Spinal cord (tissue), 9 donors: ENCODE measurements at regions not wholly inside any gene's neighbourhood (a gene's known extent, or its start where the extent isn't known, plus 50 kb on each side); places are given as distances from the start of the nearest gene placed in this dataset.

Experiments
- DNase-seq, 6 donors: peaks; one replicate each; pipeline versions ENCODE4 v3.0.0 to v3.0.0-alpha.2; 2013 to 2015; ENCODE audit warnings: low spot score in 6 of 6, low read depth in 4 of 6
- H3K27ac ChIP-seq: one replicate; pipeline ENCODE4 v1.5.1; 2013; ENCODE audit warnings: low read depth, low read length, control low read depth
- H3K27me3 ChIP-seq: one replicate; pipeline ENCODE4 v1.6.1; 2013; ENCODE audit warnings: low read length; ENCODE audit not compliant: control insufficient read depth, insufficient read depth
- H3K36me3 ChIP-seq: one replicate; pipeline ENCODE4 v1.6.1; 2013; ENCODE audit warnings: low read length; ENCODE audit not compliant: control insufficient read depth, insufficient read depth
- H3K4me1 ChIP-seq: one replicate; pipeline ENCODE4 v1.6.1; 2013; ENCODE audit warnings: low read length; ENCODE audit not compliant: control insufficient read depth, insufficient read depth
- H3K4me3 ChIP-seq: one replicate; pipeline ENCODE4 v1.5.1; 2013; ENCODE audit warnings: low read depth, low read length, control low read depth
- H3K9me3 ChIP-seq: one replicate; pipeline ENCODE4 v1.6.1; 2013; ENCODE audit warnings: low read length; ENCODE audit not compliant: control insufficient read depth, insufficient read depth
- WGBS: methylation state at CpG from one replicate; pipeline ENCODE4 v1.1.5; 2013; ENCODE audit warnings: missing lambda C conversion rate; ENCODE audit not compliant: insufficient coverage; 5-methylcytosine and 5-hydroxymethylcytosine counted together
- donor health status: healthy.

DNA sequence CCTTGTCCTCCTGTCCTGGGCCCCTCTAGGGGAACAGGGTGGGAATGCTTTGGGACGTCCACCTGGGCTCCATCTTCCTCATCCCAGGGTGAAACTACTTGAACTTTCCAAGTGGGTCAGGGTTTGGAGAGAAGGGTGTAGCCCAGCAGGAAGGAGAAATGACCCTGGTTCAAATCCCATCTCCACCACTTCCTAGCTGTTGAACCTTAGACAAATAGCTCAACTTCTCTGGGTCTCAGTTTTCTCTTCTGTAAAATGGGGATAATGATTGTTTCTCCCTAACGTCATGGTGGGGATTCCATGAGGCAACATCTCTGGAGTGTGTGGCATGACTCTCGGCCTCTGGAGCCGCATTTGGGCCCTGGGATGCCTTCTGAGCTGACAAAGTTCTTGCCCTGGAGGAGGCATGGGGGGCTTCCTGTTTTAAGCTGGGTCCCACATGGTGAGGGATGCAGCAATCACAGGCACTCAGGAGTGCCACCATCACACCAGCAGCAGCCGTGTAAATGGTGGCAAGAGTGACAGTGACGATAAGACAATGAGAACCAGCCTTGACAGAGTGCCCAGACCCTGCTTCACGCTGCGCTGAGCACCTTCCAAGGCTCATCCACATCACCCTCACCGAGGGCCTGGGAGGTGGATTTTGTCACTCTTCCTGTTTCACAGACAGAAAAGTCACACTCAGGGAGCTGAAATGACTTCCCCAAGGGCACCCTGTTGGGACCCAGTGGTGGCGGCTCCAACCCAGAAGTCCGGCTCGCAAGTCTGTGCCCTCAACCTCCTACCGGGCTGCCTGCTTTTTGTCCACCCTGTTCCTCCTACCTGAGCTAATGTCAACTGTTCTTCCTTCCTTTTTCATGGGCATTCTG, 69.5 kb upstream of the IER5L start:
- DNase-seq, result no peak
- Histone ChIP-seq H3K4me3 (no peak overlapping the region), H3K36me3 (no peaks in the 10 kb centered on the region), H3K9me3 (no peaks in the 10 kb centered on the region), H3K4me1 (peaks cover 3% of the 10 kb centered on the region), H3K27me3 (no peaks in the 10 kb centered on the region), H3K27ac (no peak overlapping the region)
- 90% methylated on average over 7 of the region's 13 CpGs for WGBS

GRCh38 chr9:129245276-129245675, 67.2 kb upstream of the IER5L start:
- WGBS, result 81% methylated on average over 14 of the region's 15 CpGs
- no peak for DNase-seq
- Histone ChIP-seq H3K36me3 (no peaks in the 10 kb centered on the region), H3K27ac (no peak overlapping the region), H3K4me3 (no peak overlapping the region), H3K4me1 (peaks cover 3% of the 10 kb centered on the region), H3K9me3 (no peaks in the 10 kb centered on the region), H3K27me3 (no peaks in the 10 kb centered on the region)

DNA sequence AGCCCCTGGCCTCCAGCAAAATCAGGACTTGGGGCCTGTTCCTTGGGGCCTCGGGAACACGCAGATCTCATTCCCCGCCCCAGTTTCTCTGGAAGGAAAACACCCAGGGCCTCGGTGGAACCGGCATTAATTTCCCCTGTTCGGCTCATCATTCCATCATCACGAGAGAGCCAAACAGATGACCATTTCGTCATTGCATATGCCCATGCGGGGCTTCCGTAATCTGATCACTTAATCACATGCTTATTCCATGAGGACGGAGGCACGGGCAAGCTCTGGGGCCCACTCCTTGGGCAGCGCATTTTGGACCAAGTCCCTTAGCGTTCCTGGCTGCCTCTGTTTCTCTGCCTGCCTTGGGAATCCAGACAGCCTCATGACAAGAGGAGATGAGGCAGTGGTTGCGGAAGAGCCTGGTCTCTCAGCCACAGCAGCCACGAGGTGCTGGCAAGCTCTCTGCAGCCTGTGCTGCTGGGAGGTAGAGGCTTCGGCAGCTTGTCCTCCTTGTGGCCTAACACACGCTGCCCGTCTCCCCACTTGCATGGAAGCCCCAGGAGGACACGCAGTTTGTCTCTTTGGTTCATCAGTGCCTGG, 65.0 kb upstream of the IER5L start:
- Histone ChIP-seq H3K27me3 (no peaks in the 10 kb centered on the region), H3K27ac (no peak overlapping the region), H3K4me1 (peaks cover 3% of the 10 kb centered on the region), H3K36me3 (no peaks in the 10 kb centered on the region), H3K9me3 (no peaks in the 10 kb centered on the region), H3K4me3 (no peak overlapping the region)
- DNase-seq, result no peak
- 67% methylated on average over 20 of the region's 20 CpGs for WGBS

- Histone ChIP-seq H3K9me3 (no peaks in the 10 kb centered on the region), H3K27me3 (no peaks in the 10 kb centered on the region), H3K4me3 (no peak overlapping the region), H3K4me1 (peaks cover 4% of the 10 kb centered on the region), H3K27ac (no peak overlapping the region), H3K36me3 (no peaks in the 10 kb centered on the region)
- WGBS, result 86% methylated on average over 14 of the region's 15 CpGs
- no peak for DNase-seq
These were observed 64.3 kb upstream of the IER5L start for GRCh38 chr9:129242191-129242941.

DNA sequence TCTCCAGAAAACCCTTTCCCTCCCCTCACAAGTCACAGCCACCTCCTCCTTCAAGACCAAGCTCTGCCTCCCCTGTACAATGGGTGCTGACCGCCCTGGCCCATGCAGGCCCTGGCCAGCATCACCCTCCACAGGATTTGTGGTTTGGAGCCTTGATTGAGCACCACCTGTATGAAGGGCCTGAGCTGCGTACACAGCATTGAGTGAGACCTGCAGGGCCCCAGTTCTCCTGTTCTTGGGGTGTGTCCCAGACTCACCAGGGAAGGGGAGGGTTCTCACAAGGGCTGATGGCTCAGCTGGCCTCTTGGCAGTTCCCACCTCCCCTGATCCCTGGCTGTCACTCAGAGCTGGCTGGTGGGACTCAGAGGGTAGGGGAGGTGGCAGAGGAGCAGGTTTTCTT, 63.7 kb upstream of the IER5L start:
- Histone ChIP-seq H3K36me3 (no peaks in the 10 kb centered on the region), H3K27me3 (no peaks in the 10 kb centered on the region), H3K27ac (no peak overlapping the region), H3K9me3 (no peaks in the 10 kb centered on the region), H3K4me3 (no peak overlapping the region), H3K4me1 (peaks cover 11% of the 10 kb centered on the region)
- no peak for DNase-seq
- 94% methylated on average over 2 of the region's 2 CpGs for WGBS

- H3K36me3 ChIP-seq, result no peaks in the 10 kb centered on the region
- H3K27ac ChIP-seq, result no peak overlapping the region
- no peaks in the 10 kb centered on the region for H3K9me3 ChIP-seq
- no peak overlapping the region for H3K4me3 ChIP-seq
- no peaks in the 10 kb centered on the region for H3K27me3 ChIP-seq
- 100% methylated on average over 3 of the region's 3 CpGs for WGBS
- peaks cover 11% of the 10 kb centered on the region for H3K4me1 ChIP-seq
- DNase-seq, result no peak
These were observed 62.6 kb upstream of the IER5L start for GRCh38 chr9:129240581-129241211.

- 79% methylated on average over 9 of the region's 10 CpGs for WGBS
- H3K27ac ChIP-seq, result no peak overlapping the region
- H3K36me3 ChIP-seq, result no peaks in the 10 kb centered on the region
- H3K4me1 ChIP-seq, result peaks cover 11% of the 10 kb centered on the region
- H3K27me3 ChIP-seq, result no peaks in the 10 kb centered on the region
- H3K4me3 ChIP-seq, result no peak overlapping the region
- no peak for DNase-seq
- H3K9me3 ChIP-seq, result no peaks in the 10 kb centered on the region
These were observed 62.0 kb upstream of the IER5L start for GRCh38 chr9:129239946-129240490.

DNA sequence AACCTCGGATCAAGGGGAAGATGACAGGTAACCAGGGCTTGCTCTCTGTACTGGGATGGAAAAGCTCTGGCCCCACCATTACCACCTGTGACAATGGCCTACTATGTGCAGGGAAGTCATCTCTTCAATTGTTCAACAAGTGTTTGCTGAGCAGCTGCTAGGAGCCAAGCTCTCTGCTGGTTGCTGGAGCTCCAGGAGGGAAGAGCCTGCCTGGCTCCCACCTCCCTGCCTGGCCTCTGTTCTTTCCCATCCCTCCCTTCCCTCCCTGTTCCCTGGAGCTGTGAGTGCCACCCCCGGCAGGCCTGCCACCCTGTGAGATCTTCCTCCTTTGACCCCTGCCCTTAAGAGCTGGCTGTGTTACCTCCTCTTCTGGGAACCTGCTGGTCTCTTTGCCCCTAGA, 59.7 kb upstream of the IER5L start:
- H3K36me3 ChIP-seq, result no peaks in the 10 kb centered on the region
- no peaks in the 10 kb centered on the region for H3K9me3 ChIP-seq
- H3K27me3 ChIP-seq, result no peaks in the 10 kb centered on the region
- 31% methylated on average over 1 of the region's 2 CpGs for WGBS
- no peak for DNase-seq
- H3K4me3 ChIP-seq, result no peak overlapping the region
- peaks cover 9% of the 10 kb centered on the region for H3K4me1 ChIP-seq
- H3K27ac ChIP-seq, result no peak overlapping the region

GRCh38 chr9:129237164-129237611, 59.1 kb upstream of the IER5L start:
- no peaks in the 10 kb centered on the region for H3K27me3 ChIP-seq
- WGBS, result 25% methylated on average over 13 of the region's 13 CpGs
- no peaks in the 10 kb centered on the region for H3K9me3 ChIP-seq
- H3K27ac ChIP-seq, result no peak overlapping the region
- no peak overlapping the region for H3K4me3 ChIP-seq
- peak in 1 of 6 donors; percentile 40 for DNase-seq
- H3K36me3 ChIP-seq, result no peaks in the 10 kb centered on the region
- H3K4me1 ChIP-seq, result peaks cover 9% of the 10 kb centered on the region
